CD4-positive, CD25-positive, alpha-beta regulatory T cell (primary cell): ENCODE measurements at regions not wholly inside any gene's neighbourhood (a gene's known extent, or its start where the extent isn't known, plus 50 kb on each side); places are given as distances from the start of the nearest gene placed in this dataset.

Experiments
- ATAC-seq, 2 donors: fragments of 150-1000 bp; cut with Tn5 transposase; one replicate each; pipeline ENCODE4 v1.10.0; 2021; ENCODE audit warnings: low read depth in 2 of 2, moderate number of reproducible peaks in 2 of 2, moderate library complexity in 1 of 2
- DNase-seq, 3 donors: peaks; one replicate each; pipeline versions ENCODE4 v3.0.0 to v3.0.0-alpha.2; 2012 to 2022; ENCODE audit warnings: mixed read lengths in 1 of 3
- H3K27ac ChIP-seq: one replicate; pipeline ENCODE4 v1.7.0; 2013; ENCODE audit warnings: mild to moderate bottlenecking, low read length; ENCODE audit not compliant: insufficient read depth, poor library complexity, severe bottlenecking
- H3K27me3 ChIP-seq: one replicate; pipeline ENCODE4 v1.7.0; 2013; ENCODE audit warnings: low read length; ENCODE audit not compliant: control insufficient read depth, insufficient read depth
- H3K36me3 ChIP-seq: one replicate; pipeline ENCODE4 v1.7.0; 2013; ENCODE audit warnings: mild to moderate bottlenecking, low read length, moderate library complexity; ENCODE audit not compliant: control insufficient read depth, insufficient read depth
- H3K4me1 ChIP-seq: 2 replicates; pipeline ENCODE4 v1.7.0; 2013; ENCODE audit warnings: mild to moderate bottlenecking, low read length; ENCODE audit not compliant: insufficient read depth, control insufficient read depth, poor library complexity, severe bottlenecking
- H3K4me3 ChIP-seq: one replicate; pipeline ENCODE4 v1.7.0; 2013; ENCODE audit warnings: low read depth, mild to moderate bottlenecking, low read length, moderate library complexity
- H3K9me3 ChIP-seq, 2 experiments: 1 replicate in 1 of 2; 2 replicates in 1 of 2; pipeline ENCODE4 v1.7.0; 2013; ENCODE audit warnings: low read length in 2 of 2, mild to moderate bottlenecking in 1 of 2, moderate library complexity in 1 of 2; ENCODE audit not compliant: control insufficient read depth in 2 of 2
- H3K27ac Mint-ChIP-seq, 3 donors: one replicate each; pipeline ENCODE4 v1.8.0; 2020 to 2022; ENCODE audit warnings: mild to moderate bottlenecking in 3 of 3, mixed read lengths in 3 of 3, moderate library complexity in 2 of 3
- H3K27me3 Mint-ChIP-seq: one replicate; pipeline ENCODE4 v1.8.0; 2022; ENCODE audit warnings: mild to moderate bottlenecking, mixed read lengths
- H3K36me3 Mint-ChIP-seq: one replicate; pipeline ENCODE4 v1.8.0; 2020; ENCODE audit warnings: mixed read lengths
- H3K4me1 Mint-ChIP-seq, 4 donors: one replicate each; pipeline ENCODE4 v1.8.0; 2020 to 2022; ENCODE audit warnings: mixed read lengths in 4 of 4, mild to moderate bottlenecking in 1 of 4
- H3K4me3 Mint-ChIP-seq, 4 donors: one replicate each; pipeline ENCODE4 v1.8.0; 2020 to 2022; ENCODE audit warnings: mild to moderate bottlenecking in 4 of 4, mixed read lengths in 4 of 4, moderate library complexity in 3 of 4
- H3K9me3 Mint-ChIP-seq, 7 donors: one replicate each; pipeline ENCODE4 v1.8.0; 2020 to 2022; ENCODE audit warnings: mixed read lengths in 7 of 7, mild to moderate bottlenecking in 3 of 7, moderate library complexity in 2 of 7

GRCh38 chr2:107068069-107068916, 182.3 kb upstream of the ST6GAL2 start:
- Mint-ChIP-seq H3K4me1 (no peaks in the 10 kb centered on the region), H3K36me3 (no peaks in the 10 kb centered on the region), H3K4me3 (no peak overlapping the region), H3K27me3 (no peaks in the 10 kb centered on the region), H3K27ac (no peak overlapping the region), H3K9me3 (peaks cover 0 to 4% (median 2%) of the 10 kb centered on the region in 7 donors)
- no peaks in the 10 kb centered on the region for H3K27me3 ChIP-seq
- ATAC-seq (no peak), DNase-seq (no peak)
- H3K4me1 ChIP-seq = no peaks in the 10 kb centered on the region
- H3K27ac ChIP-seq = no peak overlapping the region
- H3K4me3 ChIP-seq = no peak overlapping the region
- H3K36me3 ChIP-seq = no peaks in the 10 kb centered on the region
- no peaks in the 10 kb centered on the region for H3K9me3 ChIP-seq

- ATAC-seq (no peak), DNase-seq (no peak)
- no peaks in the 10 kb centered on the region for H3K27me3 Mint-ChIP-seq
- no peak overlapping the region for H3K27ac ChIP-seq
- H3K36me3 Mint-ChIP-seq = no peaks in the 10 kb centered on the region
- no peaks in the 10 kb centered on the region for H3K27me3 ChIP-seq
- H3K9me3 ChIP-seq = no peaks in the 10 kb centered on the region
- no peak overlapping the region for H3K27ac Mint-ChIP-seq
- H3K36me3 ChIP-seq = no peaks in the 10 kb centered on the region
- no peaks in the 10 kb centered on the region for H3K4me1 ChIP-seq
- no peak overlapping the region for H3K4me3 Mint-ChIP-seq
- H3K4me3 ChIP-seq = no peak overlapping the region
- peaks cover 0 to 4% (median 2%) of the 10 kb centered on the region in 7 donors for H3K9me3 Mint-ChIP-seq
- no peaks in the 10 kb centered on the region for H3K4me1 Mint-ChIP-seq
Measured at GRCh38 chr2:107069890-107070289, 183.9 kb upstream of the ST6GAL2 start.

- Mint-ChIP-seq H3K27ac (no peak overlapping the region), H3K9me3 (peaks cover 0 to 5% (median 4%) of the 10 kb centered on the region in 7 donors), H3K36me3 (no peaks in the 10 kb centered on the region), H3K4me1 (no peaks in the 10 kb centered on the region), H3K27me3 (no peaks in the 10 kb centered on the region), H3K4me3 (no peak overlapping the region)
- Histone ChIP-seq H3K4me1 (no peaks in the 10 kb centered on the region), H3K36me3 (no peaks in the 10 kb centered on the region), H3K27ac (no peak overlapping the region), H3K9me3 (no peaks in the 10 kb centered on the region), H3K27me3 (no peaks in the 10 kb centered on the region), H3K4me3 (no peak overlapping the region)
- no peak for ATAC-seq
- DNase-seq = no peak
Measured at GRCh38 chr2:107072150-107072940, 186.4 kb upstream of the ST6GAL2 start.

GRCh38 chr2:107078584-107078983, 192.6 kb upstream of the ST6GAL2 start:
- no peaks in the 10 kb centered on the region for H3K4me1 Mint-ChIP-seq
- Histone ChIP-seq H3K27me3 (no peaks in the 10 kb centered on the region), H3K27ac (no peak overlapping the region), H3K36me3 (no peaks in the 10 kb centered on the region), H3K9me3 (no peaks in the 10 kb centered on the region), H3K4me1 (no peaks in the 10 kb centered on the region), H3K4me3 (no peak overlapping the region)
- ATAC-seq (no peak), DNase-seq (no peak)
- H3K9me3 Mint-ChIP-seq = peaks cover 0 to 4% (median 2%) of the 10 kb centered on the region in 7 donors
- H3K4me3 Mint-ChIP-seq = no peak overlapping the region
- no peaks in the 10 kb centered on the region for H3K36me3 Mint-ChIP-seq
- peaks cover 4% of the 10 kb centered on the region for H3K27me3 Mint-ChIP-seq
- no peak overlapping the region for H3K27ac Mint-ChIP-seq

GRCh38 chr2:107086497-107086896, 200.5 kb upstream of the ST6GAL2 start:
- Mint-ChIP-seq H3K27me3 (peaks cover 4% of the 10 kb centered on the region), H3K4me1 (no peaks in the 10 kb centered on the region), H3K36me3 (no peaks in the 10 kb centered on the region), H3K4me3 (no peak overlapping the region), H3K9me3 (peaks cover 0 to 4% (median 2%) of the 10 kb centered on the region in 7 donors), H3K27ac (no peak overlapping the region)
- no peak overlapping the region for H3K4me3 ChIP-seq
- ATAC-seq = no peak
- H3K4me1 ChIP-seq = no peaks in the 10 kb centered on the region
- H3K27me3 ChIP-seq = no peaks in the 10 kb centered on the region
- H3K36me3 ChIP-seq = no peaks in the 10 kb centered on the region
- H3K27ac ChIP-seq = no peak overlapping the region
- DNase-seq = no peak
- H3K9me3 ChIP-seq = no peaks in the 10 kb centered on the region

- H3K36me3 Mint-ChIP-seq = no peaks in the 10 kb centered on the region
- H3K4me1 ChIP-seq = no peaks in the 10 kb centered on the region
- DNase-seq (no peak), ATAC-seq (no peak)
- no peak overlapping the region for H3K27ac Mint-ChIP-seq
- H3K4me3 ChIP-seq = no peak overlapping the region
- peaks cover 0 to 4% (median 2%) of the 10 kb centered on the region in 7 donors for H3K9me3 Mint-ChIP-seq
- H3K36me3 ChIP-seq = no peaks in the 10 kb centered on the region
- no peaks in the 10 kb centered on the region for H3K9me3 ChIP-seq
- H3K27me3 Mint-ChIP-seq = no peaks in the 10 kb centered on the region
- H3K27ac ChIP-seq = no peak overlapping the region
- H3K27me3 ChIP-seq = no peaks in the 10 kb centered on the region
- H3K4me1 Mint-ChIP-seq = no peaks in the 10 kb centered on the region
- H3K4me3 Mint-ChIP-seq = no peak overlapping the region
Measured at GRCh38 chr2:107088156-107088555, 202.2 kb upstream of the ST6GAL2 start.

- Mint-ChIP-seq H3K4me1 (no peaks in the 10 kb centered on the region), H3K9me3 (peaks cover 0 to 6% (median 2%) of the 10 kb centered on the region in 7 donors), H3K4me3 (no peak overlapping the region), H3K27me3 (no peaks in the 10 kb centered on the region), H3K27ac (no peak overlapping the region), H3K36me3 (no peaks in the 10 kb centered on the region)
- H3K4me3 ChIP-seq = no peak overlapping the region
- H3K36me3 ChIP-seq = no peaks in the 10 kb centered on the region
- H3K27ac ChIP-seq = no peak overlapping the region
- no peaks in the 10 kb centered on the region for H3K9me3 ChIP-seq
- DNase-seq (no peak), ATAC-seq (no peak)
- no peaks in the 10 kb centered on the region for H3K4me1 ChIP-seq
- H3K27me3 ChIP-seq = no peaks in the 10 kb centered on the region
Measured at GRCh38 chr2:107091163-107091864, 205.3 kb upstream of the ST6GAL2 start.
